ENCODE measurements at regions not wholly inside any gene's neighbourhood (a gene's known extent, or its start where the extent isn't known, plus 50 kb on each side); places are given as distances from the start of the nearest gene placed in this dataset.

DNA sequence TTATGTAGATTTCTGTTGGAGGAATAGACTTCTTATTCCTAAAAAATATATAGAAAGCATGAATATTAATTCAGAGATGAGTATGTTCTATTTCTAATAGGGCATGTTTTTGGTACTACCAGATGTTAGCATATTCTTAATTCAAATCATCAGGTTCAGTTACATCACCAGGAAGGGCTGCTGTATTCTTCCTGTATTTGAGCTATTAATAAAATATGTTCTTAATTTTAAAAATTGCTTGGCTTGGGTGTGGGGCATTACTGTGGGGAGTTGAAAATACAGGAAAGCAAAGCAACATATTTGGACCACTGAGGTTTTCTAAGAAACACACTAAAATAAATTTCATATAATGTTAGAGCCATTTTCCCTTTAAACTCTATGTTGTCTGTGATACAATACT, 343.0 kb downstream of the EPHA4 start:
- H3K9ac ChIP-seq (ENCODE audit: insufficient read depth in 1 of 2, low read length in 2 of 2), result no peak overlapping the region
- no peak overlapping the region for H3K27ac ChIP-seq (ENCODE audit: low read depth in 1 of 2, low read length in 1 of 2)
- no peak for ATAC-seq (ENCODE audit: insufficient read depth, low FRiP score)
- DNase-seq, result no peak
- no peaks in the 10 kb centered on the region for H3K36me3 ChIP-seq (ENCODE audit: control insufficient read depth in 4 of 4, insufficient read depth in 4 of 4, low read length in 4 of 4)
- no peaks in the 10 kb centered on the region for H3K9me3 ChIP-seq (ENCODE audit: control insufficient read depth in 4 of 4, insufficient read depth in 3 of 4, low read length in 3 of 4)
- H3K4me3 ChIP-seq, result no peak overlapping the region
- no peak for TF ChIP-seq CTCF (IDR thresholded peaks at IDR 0.05; ENCODE audit: control extremely low read depth, extremely low read depth)
- no peaks in the 10 kb centered on the region for H3K27me3 ChIP-seq (ENCODE audit: control insufficient read depth in 3 of 3, insufficient read depth in 3 of 3, low read length in 2 of 3)
- no peaks in the 10 kb centered on the region for H3K4me1 ChIP-seq (ENCODE audit: control insufficient read depth in 5 of 5, insufficient read depth in 5 of 5, low read length in 5 of 5)

- DNase-seq (no peak), ATAC-seq (ENCODE audit: insufficient read depth, low FRiP score) (no peak)
- H3K36me3 ChIP-seq (ENCODE audit: control insufficient read depth in 4 of 4, insufficient read depth in 4 of 4, low read length in 4 of 4), result no peaks in the 10 kb centered on the region
- 89 to 92% methylated on average over 3 of the region's 3 CpGs for WGBS, 2 donors
- no peak overlapping the region for H3K9ac ChIP-seq (ENCODE audit: insufficient read depth in 1 of 2, low read length in 2 of 2)
- TF ChIP-seq CTCF (IDR thresholded peaks at IDR 0.05; ENCODE audit: control extremely low read depth, extremely low read depth), result no peak
- H3K4me1 ChIP-seq (ENCODE audit: control insufficient read depth in 5 of 5, insufficient read depth in 5 of 5, low read length in 5 of 5), result no peaks in the 10 kb centered on the region
- no peak overlapping the region for H3K27ac ChIP-seq (ENCODE audit: low read depth in 1 of 2, low read length in 1 of 2)
- H3K4me3 ChIP-seq, result no peak overlapping the region
- no peaks in the 10 kb centered on the region for H3K9me3 ChIP-seq (ENCODE audit: control insufficient read depth in 4 of 4, insufficient read depth in 3 of 4, low read length in 3 of 4)
- no peaks in the 10 kb centered on the region for H3K27me3 ChIP-seq (ENCODE audit: control insufficient read depth in 3 of 3, insufficient read depth in 3 of 3, low read length in 2 of 3)
Measured at GRCh38 chr2:221231511-221231910, 340.6 kb downstream of the EPHA4 start.

GRCh38 chr2:221235941-221236340, 336.2 kb downstream of the EPHA4 start:
- 66 to 75% methylated on average over 2 of the region's 2 CpGs for WGBS, 2 donors
- Histone ChIP-seq H3K27ac (ENCODE audit: low read depth in 1 of 2, low read length in 1 of 2) (no peak overlapping the region), H3K9me3 (ENCODE audit: control insufficient read depth in 4 of 4, insufficient read depth in 3 of 4, low read length in 3 of 4) (no peaks in the 10 kb centered on the region), H3K4me1 (ENCODE audit: control insufficient read depth in 5 of 5, insufficient read depth in 5 of 5, low read length in 5 of 5) (no peaks in the 10 kb centered on the region), H3K27me3 (ENCODE audit: control insufficient read depth in 3 of 3, insufficient read depth in 3 of 3, low read length in 2 of 3) (no peaks in the 10 kb centered on the region), H3K4me3 (no peak overlapping the region), H3K9ac (ENCODE audit: insufficient read depth in 1 of 2, low read length in 2 of 2) (no peak overlapping the region), H3K36me3 (ENCODE audit: control insufficient read depth in 4 of 4, insufficient read depth in 4 of 4, low read length in 4 of 4) (no peaks in the 10 kb centered on the region)
- DNase-seq, result no peak
- ATAC-seq (ENCODE audit: insufficient read depth, low FRiP score), result no peak
- no peak for TF ChIP-seq CTCF (IDR thresholded peaks at IDR 0.05; ENCODE audit: control extremely low read depth, extremely low read depth)

GRCh38 chr2:221241072-221241471, 331.0 kb downstream of the EPHA4 start:
- TF ChIP-seq CTCF (IDR thresholded peaks at IDR 0.05; ENCODE audit: control extremely low read depth, extremely low read depth), result no peak
- WGBS, 2 donors, result 63 to 72% methylated on average over 3 of the region's 3 CpGs

More at GRCh38 chr2:221241072-221241471, 331.0 kb downstream of the EPHA4 start:
- H3K4me1 ChIP-seq (ENCODE audit: control insufficient read depth in 5 of 5, insufficient read depth in 5 of 5, low read length in 5 of 5), result peaks cover 0 to 2% (median 0%) of the 10 kb centered on the region in 5 donors
- H3K4me3 ChIP-seq, result no peak overlapping the region
- DNase-seq, result no peak
- H3K9me3 ChIP-seq (ENCODE audit: control insufficient read depth in 4 of 4, insufficient read depth in 3 of 4, low read length in 3 of 4), result no peaks in the 10 kb centered on the region
- H3K27me3 ChIP-seq (ENCODE audit: control insufficient read depth in 3 of 3, insufficient read depth in 3 of 3, low read length in 2 of 3), result no peaks in the 10 kb centered on the region
- no peak for ATAC-seq (ENCODE audit: insufficient read depth, low FRiP score)
- no peak overlapping the region for H3K9ac ChIP-seq (ENCODE audit: insufficient read depth in 1 of 2, low read length in 2 of 2)
- no peaks in the 10 kb centered on the region for H3K36me3 ChIP-seq (ENCODE audit: control insufficient read depth in 4 of 4, insufficient read depth in 4 of 4, low read length in 4 of 4)
- H3K27ac ChIP-seq (ENCODE audit: low read depth in 1 of 2, low read length in 1 of 2), result no peak overlapping the region

Measured in lung (tissue), 11 donors.